MCF 10A (cell line): ENCODE measurements at regions not wholly inside any gene's neighbourhood (a gene's known extent, or its start where the extent isn't known, plus 50 kb on each side); places are given as distances from the start of the nearest gene placed in this dataset.
A peak's percentile ranks its signal among the peaks of the same experiment; 100 is the strongest.

ENCODE experiments used
- BruUV-seq: library from RNA; stranded (reverse); fragments of 400-500 nt; replicated peaks from 2 replicates; lab custom pipeline; 2021; lab: Mats Ljungman, UMichigan
- CTCF ChIA-PET: fragments of 300-600 bp; sonication (Branson Sonifier 250); formaldehyde crosslinking; extraction: SDS; loops from one replicate; lab custom pipeline; 2021; ENCODE audit warnings: antibody characterized with exemption, inconsistent platforms; lab: Yijun Ruan, JAX
- POLR2A ChIA-PET: fragments of 300-600, 350-650 bp; sonication (Branson Sonifier 250); formaldehyde crosslinking; extraction: SDS; loops from one replicate; lab custom pipeline; 2020; ENCODE audit warnings: antibody characterized with exemption, inconsistent platforms; lab: Yijun Ruan, JAX
- DNase-seq: peaks from one replicate; pipeline ENCODE4 v3.0.0-alpha.2; 2018; ENCODE audit not compliant: unreplicated experiment
- H3K27ac Mint-ChIP-seq: one replicate; pipeline ENCODE4 v1.8.0; 2022; ENCODE audit warnings: mild to moderate bottlenecking, low read depth, mixed read lengths; ENCODE audit not compliant: unreplicated experiment
- H3K27me3 Mint-ChIP-seq: one replicate; pipeline ENCODE4 v1.8.0; 2022; ENCODE audit warnings: mixed read lengths; ENCODE audit not compliant: insufficient read depth, unreplicated experiment
- H3K36me3 Mint-ChIP-seq: one replicate; pipeline ENCODE4 v1.8.0; 2022; ENCODE audit warnings: mild to moderate bottlenecking, moderate library complexity, mixed read lengths; ENCODE audit not compliant: insufficient read depth, unreplicated experiment
- H3K4me1 Mint-ChIP-seq: one replicate; pipeline ENCODE4 v1.8.0; 2022; ENCODE audit warnings: mixed read lengths; ENCODE audit not compliant: insufficient read depth, unreplicated experiment
- H3K4me3 Mint-ChIP-seq: one replicate; pipeline ENCODE4 v1.8.0; 2022; ENCODE audit warnings: mild to moderate bottlenecking, moderate library complexity, mixed read lengths; ENCODE audit not compliant: unreplicated experiment
- H3K9me3 Mint-ChIP-seq: one replicate; pipeline ENCODE4 v1.8.0; 2022; ENCODE audit warnings: mixed read lengths; ENCODE audit not compliant: unreplicated experiment
- intact Hi-C: fragments of 100-400 bp; cut with micrococcal nuclease; formaldehyde crosslinking; loops from 2 replicates; pipeline ENCODE4 v1.14.1; 2022
- TF ChIP-seq, protein P1 (sequence below): fragments of 200-600 bp; IDR thresholded peaks from one replicate; pipeline ENCODE4 v1.8.0; 2022; ENCODE audit warnings: antibody characterized with exemption, mild to moderate bottlenecking; ENCODE audit not compliant: unreplicated experiment

DNA sequence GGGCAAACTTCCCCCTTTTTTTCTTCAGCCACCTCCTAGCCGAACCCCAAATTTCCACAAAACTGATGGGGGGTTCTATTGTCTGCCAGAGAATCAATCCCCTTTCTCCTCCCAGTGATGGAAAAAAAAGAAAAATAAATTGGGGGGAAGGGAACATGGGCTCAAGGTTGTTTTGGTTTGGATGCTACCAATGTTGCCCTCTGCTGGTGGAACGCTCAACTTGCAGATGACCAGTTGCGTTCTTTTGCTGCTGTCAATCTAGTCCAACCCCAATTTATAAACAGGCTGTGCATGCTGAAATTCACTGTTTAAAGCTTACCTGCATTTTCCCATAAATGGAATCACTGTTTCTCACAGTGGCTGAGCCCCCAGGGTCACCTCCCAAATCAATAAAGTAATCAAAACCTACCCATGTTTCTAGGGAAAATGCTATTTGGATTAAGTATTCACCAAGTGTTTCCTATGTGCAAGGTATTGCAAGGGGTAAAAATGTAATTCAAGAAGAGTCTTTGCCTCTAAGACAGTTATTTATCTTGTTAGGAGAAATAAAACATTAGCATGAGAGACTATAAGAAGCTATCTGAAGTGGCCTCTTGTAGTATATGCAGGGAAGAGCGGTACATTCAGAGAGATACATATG lies 116.7 kb upstream of the TMEM164 start:
- intact Hi-C loops: loop anchor here (1.0 kb wide), 2 partner anchors 26 to 173 kb away; no protein-coding TSS in a partner anchor
- ChIA-PET CTCF (interaction anchor here (0.6 to 3.7 kb wide), 22 partner anchors 9 to 736 kb away, joined by 3 to 53 read pairs (median 4); no protein-coding TSS in a partner anchor), POLR2A (no interaction called here)
- H3K36me3 Mint-ChIP-seq: no peaks in the 10 kb centered on the region
- peak; percentile 66 for DNase-seq
- no peaks in the 10 kb centered on the region for H3K9me3 Mint-ChIP-seq
- peaks cover 67% of the 10 kb centered on the region for H3K27me3 Mint-ChIP-seq
- H3K4me1 Mint-ChIP-seq: no peaks in the 10 kb centered on the region
- TF ChIP-seq, protein P1, sequence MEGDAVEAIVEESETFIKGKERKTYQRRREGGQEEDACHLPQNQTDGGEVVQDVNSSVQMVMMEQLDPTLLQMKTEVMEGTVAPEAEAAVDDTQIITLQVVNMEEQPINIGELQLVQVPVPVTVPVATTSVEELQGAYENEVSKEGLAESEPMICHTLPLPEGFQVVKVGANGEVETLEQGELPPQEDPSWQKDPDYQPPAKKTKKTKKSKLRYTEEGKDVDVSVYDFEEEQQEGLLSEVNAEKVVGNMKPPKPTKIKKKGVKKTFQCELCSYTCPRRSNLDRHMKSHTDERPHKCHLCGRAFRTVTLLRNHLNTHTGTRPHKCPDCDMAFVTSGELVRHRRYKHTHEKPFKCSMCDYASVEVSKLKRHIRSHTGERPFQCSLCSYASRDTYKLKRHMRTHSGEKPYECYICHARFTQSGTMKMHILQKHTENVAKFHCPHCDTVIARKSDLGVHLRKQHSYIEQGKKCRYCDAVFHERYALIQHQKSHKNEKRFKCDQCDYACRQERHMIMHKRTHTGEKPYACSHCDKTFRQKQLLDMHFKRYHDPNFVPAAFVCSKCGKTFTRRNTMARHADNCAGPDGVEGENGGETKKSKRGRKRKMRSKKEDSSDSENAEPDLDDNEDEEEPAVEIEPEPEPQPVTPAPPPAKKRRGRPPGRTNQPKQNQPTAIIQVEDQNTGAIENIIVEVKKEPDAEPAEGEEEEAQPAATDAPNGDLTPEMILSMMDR: peak; percentile 65
- BruUV-seq: no TSS peak
- H3K27ac Mint-ChIP-seq: no peak overlapping the region
- H3K4me3 Mint-ChIP-seq: no peak overlapping the region

DNA sequence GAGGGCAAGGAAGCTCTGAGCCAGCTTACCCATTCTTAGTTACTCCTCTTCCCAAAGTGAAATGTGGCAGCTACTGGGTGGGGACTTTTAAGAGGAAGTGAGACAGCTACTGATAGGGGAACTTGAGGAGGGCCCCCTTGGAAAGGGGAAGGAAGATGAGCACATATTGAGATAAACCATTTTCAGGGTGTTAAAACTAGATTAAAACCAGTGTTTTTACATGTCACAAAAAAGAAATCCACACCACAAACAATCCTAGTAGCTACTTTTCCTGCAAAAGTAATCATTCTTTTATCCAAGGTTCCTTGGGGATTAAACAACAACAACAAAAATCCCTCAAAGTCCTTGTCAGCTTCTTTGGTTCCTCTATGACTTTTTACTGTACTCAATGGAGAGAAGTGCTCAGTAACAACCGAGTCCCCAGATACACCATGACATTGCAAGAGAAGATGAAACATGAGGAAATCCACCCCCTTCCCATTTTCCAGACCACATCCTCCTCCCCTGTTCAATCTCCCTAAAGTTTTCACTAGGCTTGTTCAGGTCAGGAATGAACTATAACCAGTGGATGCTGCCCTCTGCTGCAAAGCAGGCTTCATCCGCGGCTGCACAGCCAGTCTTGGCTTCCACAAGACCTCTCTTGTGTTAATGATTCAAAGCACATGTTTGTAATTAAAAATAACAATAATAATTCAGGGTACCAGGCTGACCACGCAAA lies 113.5 kb upstream of the TMEM164 start:
- CTCF ChIA-PET: interaction anchor here (0.6 to 4.0 kb wide), 15 partner anchors 9 to 610 kb away, joined by 3 to 58 read pairs (median 5); no protein-coding TSS in a partner anchor
- POLR2A ChIA-PET: interaction anchor here (0.8 to 2.2 kb wide), 2 partner anchors 32 to 178 kb away, joined by 3 to 6 read pairs; no protein-coding TSS in a partner anchor
- H3K27me3 Mint-ChIP-seq: peaks cover 78% of the 10 kb centered on the region
- peak; percentile 18 for DNase-seq
- TF ChIP-seq, protein P1: no peak
- H3K4me3 Mint-ChIP-seq: no peak overlapping the region
- BruUV-seq: no TSS peak
- H3K9me3 Mint-ChIP-seq: no peaks in the 10 kb centered on the region
- peak overlapping the region; percentile 53 for H3K27ac Mint-ChIP-seq
- H3K4me1 Mint-ChIP-seq: no peaks in the 10 kb centered on the region
- intact Hi-C loops: loop anchor here (2.0 kb wide), 1 partner anchor 403 kb away; no protein-coding TSS in a partner anchor
- H3K36me3 Mint-ChIP-seq: no peaks in the 10 kb centered on the region

DNA sequence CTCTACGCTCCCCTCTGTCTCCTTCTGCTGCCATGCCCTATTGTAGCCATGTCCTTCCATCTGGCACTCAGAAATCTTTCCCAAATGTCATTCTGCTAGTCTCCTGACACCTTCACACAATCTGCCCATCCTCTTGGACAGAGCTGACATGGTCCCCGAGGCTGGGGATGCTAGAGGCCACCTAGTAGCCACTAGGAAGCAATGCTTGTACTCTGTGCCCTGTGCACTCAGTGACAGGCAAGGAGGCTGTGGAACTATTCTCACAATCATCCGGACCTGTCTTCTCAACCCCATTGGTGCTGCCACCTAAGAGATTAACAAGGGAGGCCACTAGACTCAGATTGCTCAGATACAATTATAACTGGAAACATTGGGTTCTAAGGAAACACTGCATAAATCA lies 112.6 kb upstream of the TMEM164 start:
- no peaks in the 10 kb centered on the region for H3K36me3 Mint-ChIP-seq
- no peaks in the 10 kb centered on the region for H3K4me1 Mint-ChIP-seq
- no peak for DNase-seq
- no TSS peak for BruUV-seq
- intact Hi-C loops: loop anchor here (2.0 kb wide), 1 partner anchor 403 kb away; no protein-coding TSS in a partner anchor
- H3K27ac Mint-ChIP-seq: no peak overlapping the region
- no peak overlapping the region for H3K4me3 Mint-ChIP-seq
- H3K27me3 Mint-ChIP-seq: peaks cover 77% of the 10 kb centered on the region
- ChIA-PET CTCF (interaction anchor here (0.6 to 4.0 kb wide), 49 partner anchors 8 to 1179 kb away, joined by 3 to 58 read pairs (median 4); no protein-coding TSS in a partner anchor), POLR2A (interaction anchor here (1.0 to 1.2 kb wide), 2 partner anchors 177 to 235 kb away, joined by 3 read pairs; no protein-coding TSS in a partner anchor)
- H3K9me3 Mint-ChIP-seq: no peaks in the 10 kb centered on the region
- TF ChIP-seq, protein P1: no peak
